GM23338 (cell line): ENCODE measurements at regions not wholly inside any gene's neighbourhood (a gene's known extent, or its start where the extent isn't known, plus 50 kb on each side); places are given as distances from the start of the nearest gene placed in this dataset.
A peak's percentile ranks its signal among the peaks of the same experiment; 100 is the strongest.

Experiments
- ATAC-seq: fragments of 200-7000 bp; cut with Tn5 transposase; 3 replicates; pipeline ENCODE4 v1.9.1; 2020
- DNase-seq: peaks from one replicate; pipeline ENCODE4 v3.0.0-alpha.2; 2015; ENCODE audit warnings: low spot score
- H2AFZ ChIP-seq: fragments of 200-600 bp; sonication (generic); 2 replicates; pipeline ENCODE4 v1.8.0; 2016; ENCODE audit warnings: antibody characterized with exemption, mild to moderate bottlenecking, moderate library complexity
- H3F3A ChIP-seq: fragments of 200-600 bp; sonication (generic); replicated peaks from 2 replicates; pipeline ENCODE4 v1.8.0; 2017; ENCODE audit warnings: antibody characterized with exemption, mixed run types, low read depth
- H3K27ac ChIP-seq: fragments of 200-600 bp; sonication (generic); 2 replicates; pipeline ENCODE4 v1.6.1; 2016; ENCODE audit warnings: low read depth
- H3K27me3 ChIP-seq: fragments of 200-600 bp; sonication (generic); 2 replicates; pipeline ENCODE4 v1.8.0; 2016; ENCODE audit warnings: mild to moderate bottlenecking, mixed run types, moderate library complexity; ENCODE audit not compliant: insufficient read depth
- H3K36me3 ChIP-seq: fragments of 200-600 bp; sonication (generic); 2 replicates; pipeline ENCODE4 v1.8.0; 2016; ENCODE audit warnings: mild to moderate bottlenecking; ENCODE audit not compliant: insufficient read depth
- H3K4me1 ChIP-seq: fragments of 200-600 bp; sonication (generic); 2 replicates; pipeline ENCODE4 v1.8.0; 2016; ENCODE audit warnings: mild to moderate bottlenecking, moderate library complexity; ENCODE audit not compliant: insufficient read depth
- H3K4me2 ChIP-seq: fragments of 200-600 bp; sonication (generic); 2 replicates; pipeline ENCODE4 v1.7.1; 2017; ENCODE audit warnings: mixed run types
- H3K4me3 ChIP-seq: fragments of 200-600 bp; sonication (generic); 2 replicates; pipeline ENCODE4 v1.6.1; 2016; ENCODE audit warnings: mixed run types
- H3K79me2 ChIP-seq: fragments of 200-600 bp; sonication (generic); replicated peaks from 2 replicates; pipeline ENCODE4 v1.8.0; 2017; ENCODE audit warnings: mild to moderate bottlenecking; ENCODE audit not compliant: insufficient read depth
- H3K9me2 ChIP-seq: fragments of 200-600 bp; sonication (generic); 2 replicates; pipeline ENCODE4 v1.8.0; 2017; ENCODE audit not compliant: insufficient read depth
- H4K20me1 ChIP-seq: fragments of 200-600 bp; sonication (generic); replicated peaks from 2 replicates; pipeline ENCODE4 v1.8.0; 2017; ENCODE audit warnings: mild to moderate bottlenecking; ENCODE audit not compliant: insufficient read depth
- H3K27ac Mint-ChIP-seq: 2 replicates; pipeline ENCODE4 v1.8.0; 2020; ENCODE audit warnings: inconsistent platforms, mild to moderate bottlenecking, moderate library complexity, mixed read lengths
- H3K27me3 Mint-ChIP-seq: 3 replicates; pipeline ENCODE4 v1.8.0; 2022; ENCODE audit warnings: low read depth, mild to moderate bottlenecking, moderate library complexity, mixed read lengths, inconsistent platforms; ENCODE audit not compliant: insufficient read depth, poor library complexity
- H3K36me3 Mint-ChIP-seq: 3 replicates; pipeline ENCODE4 v1.8.0; 2021; ENCODE audit warnings: low read depth, mild to moderate bottlenecking, inconsistent platforms, moderate library complexity, mixed read lengths
- H3K4me1 Mint-ChIP-seq: 3 replicates; pipeline ENCODE4 v1.8.0; 2020; ENCODE audit warnings: mild to moderate bottlenecking, inconsistent platforms, mixed read lengths
- H3K4me3 Mint-ChIP-seq: 3 replicates; pipeline ENCODE4 v1.8.0; 2021; ENCODE audit warnings: moderate library complexity, mild to moderate bottlenecking, inconsistent platforms, mixed read lengths
- H3K9me3 Mint-ChIP-seq: 3 replicates; pipeline ENCODE4 v1.8.0; 2020; ENCODE audit warnings: moderate library complexity, mild to moderate bottlenecking, inconsistent platforms, mixed read lengths
- CREB1 ChIP-seq: fragments of 250-450 bp; sonication (Bioruptor Pico); IDR thresholded peaks from 2 replicates; pipeline ENCODE4 v1.5.0; 2020; ENCODE audit warnings: low read depth, mild to moderate bottlenecking, moderate library complexity
- EZH2 ChIP-seq: fragments of 200-600 bp; sonication (generic); IDR thresholded peaks from one replicate; pipeline ENCODE4 v1.8.0; 2017; ENCODE audit warnings: antibody characterized with exemption, mild to moderate bottlenecking, low read depth; ENCODE audit not compliant: unreplicated experiment
- EZH2phosphoT487 ChIP-seq: fragments of 200-600 bp; sonication (generic); IDR thresholded peaks from one replicate; pipeline ENCODE4 v1.8.1; 2018; ENCODE audit warnings: antibody characterized with exemption; ENCODE audit not compliant: unreplicated experiment
- JUNB ChIP-seq: IDR thresholded peaks from one replicate; pipeline ENCODE4 v1.6.1; 2016; ENCODE audit warnings: antibody characterized with exemption; ENCODE audit not compliant: unreplicated experiment
- NANOG ChIP-seq: IDR thresholded peaks from 2 replicates; pipeline ENCODE4 v1.6.1; 2016; ENCODE audit warnings: antibody characterized with exemption, borderline replicate concordance
- POLR2AphosphoS5 ChIP-seq: IDR thresholded peaks from 2 replicates; pipeline ENCODE4 v1.6.1; 2016; ENCODE audit warnings: antibody characterized with exemption, low read depth
- STAT1 ChIP-seq: IDR thresholded peaks from one replicate; pipeline ENCODE4 v1.6.1; 2016; ENCODE audit warnings: antibody characterized with exemption; ENCODE audit not compliant: unreplicated experiment
- ZNF114 ChIP-seq: fragments of 250-450 bp; sonication (Bioruptor Pico); IDR thresholded peaks from 2 replicates; pipeline ENCODE4 v1.5.0; 2020; ENCODE audit warnings: mild to moderate bottlenecking, moderate library complexity
- ZNF331 ChIP-seq: fragments of 250-450 bp; sonication (Bioruptor Pico); IDR thresholded peaks from 2 replicates; pipeline ENCODE4 v1.5.0; 2020; ENCODE audit warnings: low read depth, mild to moderate bottlenecking, moderate library complexity
- TF ChIP-seq, protein P1 (sequence below): fragments of 250-450 bp; sonication (Bioruptor Pico); IDR thresholded peaks from 2 replicates; pipeline ENCODE4 v1.5.0; 2020; ENCODE audit warnings: mild to moderate bottlenecking, moderate library complexity
- TF ChIP-seq, protein P2 (sequence below): IDR thresholded peaks from one replicate; pipeline ENCODE4 v1.6.1; 2018; ENCODE audit warnings: antibody characterized with exemption; ENCODE audit not compliant: unreplicated experiment
- TF ChIP-seq, protein P3 (sequence below), 2 experiments: fragments of 200-600 bp in 1 of 2; sonication (generic) in 1 of 2; conservative IDR thresholded peaks; 2 replicates each; pipeline versions ENCODE4 v1.5.1 to v1.6.1; 2016 to 2017; ENCODE audit warnings: antibody characterized with exemption in 2 of 2, low read depth in 2 of 2, mild to moderate bottlenecking in 2 of 2, moderate library complexity in 1 of 2
- TF ChIP-seq, protein P4 (sequence below): IDR thresholded peaks from 2 replicates; pipeline ENCODE4 v1.6.1; 2016; ENCODE audit warnings: antibody characterized with exemption

DNA sequence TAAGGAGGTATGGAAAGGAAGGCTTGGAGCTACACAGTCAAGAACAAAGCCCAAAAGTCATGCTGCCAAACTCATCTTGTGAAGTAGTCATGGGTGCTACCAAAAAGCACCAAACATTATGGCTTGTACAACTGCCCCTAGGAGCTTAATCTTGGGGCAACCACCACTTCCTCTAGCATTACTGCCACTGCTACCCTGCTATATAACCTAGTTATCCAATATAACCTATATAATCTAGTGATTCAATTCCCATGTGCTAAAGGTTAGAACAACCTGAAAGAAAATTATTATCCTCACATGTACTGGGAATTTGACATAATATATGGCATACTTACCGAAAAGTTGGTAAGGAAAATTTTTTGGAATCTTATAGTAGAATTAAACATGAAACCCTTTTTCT, 102.6 kb upstream of the RBBP8 start:
- Histone ChIP-seq H3K27me3 (no peaks in the 10 kb centered on the region), H3K4me1 (no peaks in the 10 kb centered on the region), H3K79me2 (no peaks in the 10 kb centered on the region), H3K27ac (no peak overlapping the region), H2AFZ (no peak overlapping the region), H3K9me2 (no peaks in the 10 kb centered on the region), H3K4me2 (no peak overlapping the region), H3K4me3 (no peak overlapping the region), H3K36me3 (no peaks in the 10 kb centered on the region), H4K20me1 (no peaks in the 10 kb centered on the region), H3F3A (no peaks in the 10 kb centered on the region)
- no peak overlapping the region for H3K4me3 Mint-ChIP-seq
- H3K27ac Mint-ChIP-seq = no peak overlapping the region
- H3K36me3 Mint-ChIP-seq = no peaks in the 10 kb centered on the region
- TF ChIP-seq ZNF331 (CRISPR knock-in tag) (no peak), CREB1 (CRISPR knock-in tag) (no peak), EZH2 (no peak), EZH2phosphoT487 (no peak), JUNB (no peak), ZNF114 (CRISPR knock-in tag) (no peak), POLR2AphosphoS5 (no peak), NANOG (no peak), STAT1 (no peak)
- TF ChIP-seq, protein P1, sequence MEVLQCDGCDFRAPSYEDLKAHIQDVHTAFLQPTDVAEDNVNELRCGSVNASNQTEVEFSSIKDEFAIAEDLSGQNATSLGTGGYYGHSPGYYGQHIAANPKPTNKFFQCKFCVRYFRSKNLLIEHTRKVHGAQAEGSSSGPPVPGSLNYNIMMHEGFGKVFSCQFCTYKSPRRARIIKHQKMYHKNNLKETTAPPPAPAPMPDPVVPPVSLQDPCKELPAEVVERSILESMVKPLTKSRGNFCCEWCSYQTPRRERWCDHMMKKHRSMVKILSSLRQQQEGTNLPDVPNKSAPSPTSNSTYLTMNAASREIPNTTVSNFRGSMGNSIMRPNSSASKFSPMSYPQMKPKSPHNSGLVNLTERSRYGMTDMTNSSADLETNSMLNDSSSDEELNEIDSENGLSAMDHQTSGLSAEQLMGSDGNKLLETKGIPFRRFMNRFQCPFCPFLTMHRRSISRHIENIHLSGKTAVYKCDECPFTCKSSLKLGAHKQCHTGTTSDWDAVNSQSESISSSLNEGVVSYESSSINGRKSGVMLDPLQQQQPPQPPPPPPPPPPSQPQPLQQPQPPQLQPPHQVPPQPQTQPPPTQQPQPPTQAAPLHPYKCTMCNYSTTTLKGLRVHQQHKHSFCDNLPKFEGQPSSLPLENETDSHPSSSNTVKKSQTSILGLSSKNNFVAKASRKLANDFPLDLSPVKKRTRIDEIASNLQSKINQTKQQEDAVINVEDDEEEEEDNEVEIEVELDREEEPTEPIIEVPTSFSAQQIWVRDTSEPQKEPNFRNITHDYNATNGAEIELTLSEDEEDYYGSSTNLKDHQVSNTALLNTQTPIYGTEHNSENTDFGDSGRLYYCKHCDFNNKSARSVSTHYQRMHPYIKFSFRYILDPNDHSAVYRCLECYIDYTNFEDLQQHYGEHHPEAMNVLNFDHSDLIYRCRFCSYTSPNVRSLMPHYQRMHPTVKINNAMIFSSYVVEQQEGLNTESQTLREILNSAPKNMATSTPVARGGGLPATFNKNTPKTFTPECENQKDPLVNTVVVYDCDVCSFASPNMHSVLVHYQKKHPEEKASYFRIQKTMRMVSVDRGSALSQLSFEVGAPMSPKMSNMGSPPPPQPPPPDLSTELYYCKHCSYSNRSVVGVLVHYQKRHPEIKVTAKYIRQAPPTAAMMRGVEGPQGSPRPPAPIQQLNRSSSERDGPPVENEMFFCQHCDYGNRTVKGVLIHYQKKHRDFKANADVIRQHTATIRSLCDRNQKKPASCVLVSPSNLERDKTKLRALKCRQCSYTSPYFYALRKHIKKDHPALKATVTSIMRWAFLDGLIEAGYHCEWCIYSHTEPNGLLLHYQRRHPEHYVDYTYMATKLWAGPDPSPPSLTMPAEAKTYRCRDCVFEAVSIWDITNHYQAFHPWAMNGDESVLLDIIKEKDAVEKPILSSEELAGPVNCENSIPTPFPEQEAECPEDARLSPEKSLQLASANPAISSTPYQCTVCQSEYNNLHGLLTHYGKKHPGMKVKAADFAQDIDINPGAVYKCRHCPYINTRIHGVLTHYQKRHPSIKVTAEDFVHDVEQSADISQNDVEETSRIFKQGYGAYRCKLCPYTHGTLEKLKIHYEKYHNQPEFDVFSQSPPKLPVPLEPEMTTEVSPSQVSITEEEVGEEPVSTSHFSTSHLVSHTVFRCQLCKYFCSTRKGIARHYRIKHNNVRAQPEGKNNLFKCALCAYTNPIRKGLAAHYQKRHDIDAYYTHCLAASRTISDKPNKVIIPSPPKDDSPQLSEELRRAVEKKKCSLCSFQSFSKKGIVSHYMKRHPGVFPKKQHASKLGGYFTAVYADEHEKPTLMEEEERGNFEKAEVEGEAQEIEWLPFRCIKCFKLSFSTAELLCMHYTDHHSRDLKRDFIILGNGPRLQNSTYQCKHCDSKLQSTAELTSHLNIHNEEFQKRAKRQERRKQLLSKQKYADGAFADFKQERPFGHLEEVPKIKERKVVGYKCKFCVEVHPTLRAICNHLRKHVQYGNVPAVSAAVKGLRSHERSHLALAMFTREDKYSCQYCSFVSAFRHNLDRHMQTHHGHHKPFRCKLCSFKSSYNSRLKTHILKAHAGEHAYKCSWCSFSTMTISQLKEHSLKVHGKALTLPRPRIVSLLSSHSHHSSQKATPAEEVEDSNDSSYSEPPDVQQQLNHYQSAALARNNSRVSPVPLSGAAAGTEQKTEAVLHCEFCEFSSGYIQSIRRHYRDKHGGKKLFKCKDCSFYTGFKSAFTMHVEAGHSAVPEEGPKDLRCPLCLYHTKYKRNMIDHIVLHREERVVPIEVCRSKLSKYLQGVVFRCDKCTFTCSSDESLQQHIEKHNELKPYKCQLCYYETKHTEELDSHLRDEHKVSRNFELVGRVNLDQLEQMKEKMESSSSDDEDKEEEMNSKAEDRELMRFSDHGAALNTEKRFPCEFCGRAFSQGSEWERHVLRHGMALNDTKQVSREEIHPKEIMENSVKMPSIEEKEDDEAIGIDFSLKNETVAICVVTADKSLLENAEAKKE (CRISPR knock-in tag) = no peak
- TF ChIP-seq, protein P2, sequence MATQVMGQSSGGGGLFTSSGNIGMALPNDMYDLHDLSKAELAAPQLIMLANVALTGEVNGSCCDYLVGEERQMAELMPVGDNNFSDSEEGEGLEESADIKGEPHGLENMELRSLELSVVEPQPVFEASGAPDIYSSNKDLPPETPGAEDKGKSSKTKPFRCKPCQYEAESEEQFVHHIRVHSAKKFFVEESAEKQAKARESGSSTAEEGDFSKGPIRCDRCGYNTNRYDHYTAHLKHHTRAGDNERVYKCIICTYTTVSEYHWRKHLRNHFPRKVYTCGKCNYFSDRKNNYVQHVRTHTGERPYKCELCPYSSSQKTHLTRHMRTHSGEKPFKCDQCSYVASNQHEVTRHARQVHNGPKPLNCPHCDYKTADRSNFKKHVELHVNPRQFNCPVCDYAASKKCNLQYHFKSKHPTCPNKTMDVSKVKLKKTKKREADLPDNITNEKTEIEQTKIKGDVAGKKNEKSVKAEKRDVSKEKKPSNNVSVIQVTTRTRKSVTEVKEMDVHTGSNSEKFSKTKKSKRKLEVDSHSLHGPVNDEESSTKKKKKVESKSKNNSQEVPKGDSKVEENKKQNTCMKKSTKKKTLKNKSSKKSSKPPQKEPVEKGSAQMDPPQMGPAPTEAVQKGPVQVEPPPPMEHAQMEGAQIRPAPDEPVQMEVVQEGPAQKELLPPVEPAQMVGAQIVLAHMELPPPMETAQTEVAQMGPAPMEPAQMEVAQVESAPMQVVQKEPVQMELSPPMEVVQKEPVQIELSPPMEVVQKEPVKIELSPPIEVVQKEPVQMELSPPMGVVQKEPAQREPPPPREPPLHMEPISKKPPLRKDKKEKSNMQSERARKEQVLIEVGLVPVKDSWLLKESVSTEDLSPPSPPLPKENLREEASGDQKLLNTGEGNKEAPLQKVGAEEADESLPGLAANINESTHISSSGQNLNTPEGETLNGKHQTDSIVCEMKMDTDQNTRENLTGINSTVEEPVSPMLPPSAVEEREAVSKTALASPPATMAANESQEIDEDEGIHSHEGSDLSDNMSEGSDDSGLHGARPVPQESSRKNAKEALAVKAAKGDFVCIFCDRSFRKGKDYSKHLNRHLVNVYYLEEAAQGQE = no peak
- TF ChIP-seq, protein P3, sequence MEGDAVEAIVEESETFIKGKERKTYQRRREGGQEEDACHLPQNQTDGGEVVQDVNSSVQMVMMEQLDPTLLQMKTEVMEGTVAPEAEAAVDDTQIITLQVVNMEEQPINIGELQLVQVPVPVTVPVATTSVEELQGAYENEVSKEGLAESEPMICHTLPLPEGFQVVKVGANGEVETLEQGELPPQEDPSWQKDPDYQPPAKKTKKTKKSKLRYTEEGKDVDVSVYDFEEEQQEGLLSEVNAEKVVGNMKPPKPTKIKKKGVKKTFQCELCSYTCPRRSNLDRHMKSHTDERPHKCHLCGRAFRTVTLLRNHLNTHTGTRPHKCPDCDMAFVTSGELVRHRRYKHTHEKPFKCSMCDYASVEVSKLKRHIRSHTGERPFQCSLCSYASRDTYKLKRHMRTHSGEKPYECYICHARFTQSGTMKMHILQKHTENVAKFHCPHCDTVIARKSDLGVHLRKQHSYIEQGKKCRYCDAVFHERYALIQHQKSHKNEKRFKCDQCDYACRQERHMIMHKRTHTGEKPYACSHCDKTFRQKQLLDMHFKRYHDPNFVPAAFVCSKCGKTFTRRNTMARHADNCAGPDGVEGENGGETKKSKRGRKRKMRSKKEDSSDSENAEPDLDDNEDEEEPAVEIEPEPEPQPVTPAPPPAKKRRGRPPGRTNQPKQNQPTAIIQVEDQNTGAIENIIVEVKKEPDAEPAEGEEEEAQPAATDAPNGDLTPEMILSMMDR (conservative IDR thresholded peaks at IDR 0.05; ENCODE audit: low read depth in 2 of 2) = no peak
- TF ChIP-seq, protein P4, sequence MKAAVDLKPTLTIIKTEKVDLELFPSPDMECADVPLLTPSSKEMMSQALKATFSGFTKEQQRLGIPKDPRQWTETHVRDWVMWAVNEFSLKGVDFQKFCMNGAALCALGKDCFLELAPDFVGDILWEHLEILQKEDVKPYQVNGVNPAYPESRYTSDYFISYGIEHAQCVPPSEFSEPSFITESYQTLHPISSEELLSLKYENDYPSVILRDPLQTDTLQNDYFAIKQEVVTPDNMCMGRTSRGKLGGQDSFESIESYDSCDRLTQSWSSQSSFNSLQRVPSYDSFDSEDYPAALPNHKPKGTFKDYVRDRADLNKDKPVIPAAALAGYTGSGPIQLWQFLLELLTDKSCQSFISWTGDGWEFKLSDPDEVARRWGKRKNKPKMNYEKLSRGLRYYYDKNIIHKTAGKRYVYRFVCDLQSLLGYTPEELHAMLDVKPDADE = no peak
- DNase-seq = peak; percentile 11
- H3K27me3 Mint-ChIP-seq = no peaks in the 10 kb centered on the region
- H3K9me3 Mint-ChIP-seq = no peaks in the 10 kb centered on the region
- peaks cover 10% of the 10 kb centered on the region; the same call in 2 of the 3 replicates for H3K4me1 Mint-ChIP-seq
- ATAC-seq = no peak
